GM19452 (cell line): ENCODE measurements at regions not wholly inside any gene's neighbourhood (a gene's known extent, or its start where the extent isn't known, plus 50 kb on each side); places are given as distances from the start of the nearest gene placed in this dataset.

Experiments
- ATAC-seq: cut with Tn5 transposase; IDR thresholded peaks from one replicate; pipeline ENCODE4 v1.9.1; 2021; ENCODE audit not compliant: unreplicated experiment

GRCh38 chr7:145313551-145313950 is 477.7 kb upstream of the TPK1 start:
- ATAC-seq = no peak

GRCh38 chr7:145293754-145294153 is 457.9 kb upstream of the TPK1 start:
- ATAC-seq = no peak

GRCh38 chr7:145293228-145293701 is 457.4 kb upstream of the TPK1 start:
- ATAC-seq = no peak

GRCh38 chr7:145289384-145289783 is 453.5 kb upstream of the TPK1 start:
- ATAC-seq = no peak

- no peak for ATAC-seq
Measured at GRCh38 chr7:145276118-145276517, 440.3 kb upstream of the TPK1 start.

GRCh38 chr7:145269418-145270161 is 433.7 kb upstream of the TPK1 start:
- no peak for ATAC-seq

- ATAC-seq = no peak
Measured at GRCh38 chr7:145265180-145265579, 429.3 kb upstream of the TPK1 start.

GRCh38 chr7:145263886-145264285 is 428.0 kb upstream of the TPK1 start:
- no peak for ATAC-seq

- ATAC-seq = no peak
Measured at GRCh38 chr7:145252031-145252430, 416.2 kb upstream of the TPK1 start.

GRCh38 chr7:145224775-145225174 is 388.9 kb upstream of the TPK1 start:
- ATAC-seq = no peak

- no peak for ATAC-seq
Measured at GRCh38 chr7:145219461-145219860, 383.6 kb upstream of the TPK1 start.

GRCh38 chr7:145216866-145217265 is 381.0 kb upstream of the TPK1 start:
- ATAC-seq = no peak

GRCh38 chr7:145212050-145212449 is 376.2 kb upstream of the TPK1 start:
- ATAC-seq = no peak

- no peak for ATAC-seq
Measured at GRCh38 chr7:145211211-145211610, 375.4 kb upstream of the TPK1 start.

- no peak for ATAC-seq
Measured at GRCh38 chr7:145193951-145194350, 358.1 kb upstream of the TPK1 start.

- no peak for ATAC-seq
Measured at GRCh38 chr7:145184956-145185355, 349.1 kb upstream of the TPK1 start.

GRCh38 chr7:145183069-145183468 is 347.2 kb upstream of the TPK1 start:
- no peak for ATAC-seq

- ATAC-seq = no peak
Measured at GRCh38 chr7:145175366-145175765, 339.5 kb upstream of the TPK1 start.

GRCh38 chr7:145169908-145170307 is 334.1 kb upstream of the TPK1 start:
- no peak for ATAC-seq

- ATAC-seq = no peak
Measured at GRCh38 chr7:145168879-145169278, 333.0 kb upstream of the TPK1 start.

- ATAC-seq = no peak
Measured at GRCh38 chr7:145168427-145168826, 332.6 kb upstream of the TPK1 start.

- no peak for ATAC-seq
Measured at GRCh38 chr7:145156834-145157233, 321.0 kb upstream of the TPK1 start.

- ATAC-seq = no peak
Measured at GRCh38 chr7:145152589-145152988, 316.7 kb upstream of the TPK1 start.
